Suprapubic skin (tissue), 4 donors: ENCODE measurements at regions not wholly inside any gene's neighbourhood (a gene's known extent, or its start where the extent isn't known, plus 50 kb on each side); places are given as distances from the start of the nearest gene placed in this dataset.

Source experiments
- DNase-seq, 2 donors: peaks; one replicate each; pipeline ENCODE4 v3.0.0-alpha.2; 2019; ENCODE audit warnings: low spot score in 2 of 2
- H3K27ac ChIP-seq: fragments of 200-600 bp; sonication (generic); one replicate; pipeline ENCODE4 v1.5.1; 2019
- H3K27me3 ChIP-seq: fragments of 200-600 bp; sonication (generic); one replicate; pipeline ENCODE4 v1.5.1; 2019
- H3K36me3 ChIP-seq: fragments of 200-600 bp; sonication (generic); one replicate; pipeline ENCODE4 v1.5.1; 2019
- H3K4me1 ChIP-seq: fragments of 200-600 bp; sonication (generic); one replicate; pipeline ENCODE4 v1.5.1; 2019
- H3K4me3 ChIP-seq: fragments of 200-600 bp; sonication (generic); one replicate; pipeline ENCODE4 v1.5.1; 2019; ENCODE audit warnings: mild to moderate bottlenecking
- H3K9me3 ChIP-seq: fragments of 200-600 bp; sonication (generic); one replicate; pipeline ENCODE4 v1.5.1; 2019
- EP300 ChIP-seq: sonication (generic); formaldehyde crosslinking; IDR thresholded peaks from one replicate; pipeline ENCODE4 v1.6.1; 2017; ENCODE audit warnings: antibody characterized with exemption
- POLR2A ChIP-seq, 2 donors: fragments of 450-650 bp; IDR thresholded peaks; one replicate each; pipeline ENCODE4 v1.6.1; 2017; ENCODE audit warnings: antibody characterized with exemption in 2 of 2, mild to moderate bottlenecking in 2 of 2, moderate library complexity in 2 of 2
- POLR2AphosphoS5 ChIP-seq, 3 donors: sonication (generic); formaldehyde crosslinking; IDR thresholded peaks; one replicate each; pipeline ENCODE4 v1.6.1; 2017; ENCODE audit warnings: antibody characterized with exemption in 3 of 3
- WGBS: methylation state at CpG from one replicate; pipeline ENCODE4 v1.1.5; 2018; 5-methylcytosine and 5-hydroxymethylcytosine counted together
- TF ChIP-seq, protein P1 (sequence below), 2 donors: fragments of 200-600 bp in 1 of 2; fragments of 450-650 bp in 1 of 2; sonication (generic) in 1 of 2; IDR thresholded peaks; one replicate each; pipeline ENCODE4 v1.5.1; 2016 to 2019; ENCODE audit warnings: antibody characterized with exemption in 2 of 2, mild to moderate bottlenecking in 1 of 2, moderate library complexity in 1 of 2

DNA sequence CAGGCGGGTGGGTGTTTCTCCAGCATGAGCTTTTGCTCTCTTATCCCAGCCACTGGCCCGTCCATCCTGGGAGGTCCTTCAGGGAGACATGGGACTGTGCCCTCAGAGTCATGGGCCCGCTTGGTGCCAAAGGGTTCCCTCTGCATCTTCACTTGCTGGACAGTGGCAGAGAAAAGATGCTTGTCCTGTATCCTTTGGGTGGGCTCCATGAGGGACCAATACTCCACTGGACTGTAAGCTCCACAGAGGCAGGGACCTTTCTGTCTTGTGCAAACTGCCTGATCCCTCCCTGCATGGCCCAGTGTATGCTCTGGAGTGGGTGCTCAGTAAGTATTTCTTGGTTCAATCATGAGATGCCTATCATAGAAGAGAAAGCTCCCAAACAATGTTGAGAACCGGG, 184.8 kb upstream of the WSCD1 start:
- TF ChIP-seq POLR2A (IDR thresholded peaks at IDR 0.05): no peak
- no peak for TF ChIP-seq POLR2AphosphoS5 (IDR thresholded peaks at IDR 0.05)
- no peak for TF ChIP-seq EP300
- TF ChIP-seq, protein P1, sequence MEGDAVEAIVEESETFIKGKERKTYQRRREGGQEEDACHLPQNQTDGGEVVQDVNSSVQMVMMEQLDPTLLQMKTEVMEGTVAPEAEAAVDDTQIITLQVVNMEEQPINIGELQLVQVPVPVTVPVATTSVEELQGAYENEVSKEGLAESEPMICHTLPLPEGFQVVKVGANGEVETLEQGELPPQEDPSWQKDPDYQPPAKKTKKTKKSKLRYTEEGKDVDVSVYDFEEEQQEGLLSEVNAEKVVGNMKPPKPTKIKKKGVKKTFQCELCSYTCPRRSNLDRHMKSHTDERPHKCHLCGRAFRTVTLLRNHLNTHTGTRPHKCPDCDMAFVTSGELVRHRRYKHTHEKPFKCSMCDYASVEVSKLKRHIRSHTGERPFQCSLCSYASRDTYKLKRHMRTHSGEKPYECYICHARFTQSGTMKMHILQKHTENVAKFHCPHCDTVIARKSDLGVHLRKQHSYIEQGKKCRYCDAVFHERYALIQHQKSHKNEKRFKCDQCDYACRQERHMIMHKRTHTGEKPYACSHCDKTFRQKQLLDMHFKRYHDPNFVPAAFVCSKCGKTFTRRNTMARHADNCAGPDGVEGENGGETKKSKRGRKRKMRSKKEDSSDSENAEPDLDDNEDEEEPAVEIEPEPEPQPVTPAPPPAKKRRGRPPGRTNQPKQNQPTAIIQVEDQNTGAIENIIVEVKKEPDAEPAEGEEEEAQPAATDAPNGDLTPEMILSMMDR (IDR thresholded peaks at IDR 0.05): no peak
- Histone ChIP-seq H3K4me1 (no peaks in the 10 kb centered on the region), H3K27me3 (peaks cover 8% of the 10 kb centered on the region), H3K4me3 (no peak overlapping the region), H3K9me3 (no peaks in the 10 kb centered on the region), H3K27ac (no peak overlapping the region), H3K36me3 (no peaks in the 10 kb centered on the region)
- WGBS: 100% methylated on average over 1 of the region's 4 CpGs
- DNase-seq: peak in 1 of 2 donors; percentile 41

DNA sequence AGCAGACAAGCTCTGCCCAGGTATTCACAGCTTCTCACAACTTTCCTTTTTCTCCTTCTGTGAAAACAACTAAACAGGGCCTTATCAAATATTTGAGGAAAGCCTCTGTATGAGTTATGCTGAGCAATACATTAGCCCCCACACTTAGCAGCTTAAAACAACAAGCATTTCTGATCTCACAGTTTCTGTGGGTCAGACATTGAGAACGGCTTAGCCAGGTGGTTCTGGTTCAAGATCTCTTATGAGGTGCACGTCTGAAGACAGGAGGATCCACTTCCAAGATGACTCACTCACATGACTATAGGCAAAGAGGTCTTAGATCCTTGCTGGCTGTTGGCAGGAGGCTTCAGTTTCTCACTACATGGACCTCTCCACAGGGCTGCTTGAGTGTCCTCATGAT, 181.4 kb upstream of the WSCD1 start:
- Histone ChIP-seq H3K9me3 (no peaks in the 10 kb centered on the region), H3K36me3 (no peaks in the 10 kb centered on the region), H3K4me1 (no peaks in the 10 kb centered on the region), H3K4me3 (no peak overlapping the region), H3K27ac (no peak overlapping the region), H3K27me3 (peaks cover 12% of the 10 kb centered on the region)
- peak in 1 of 2 donors; percentile 24 for DNase-seq
- WGBS: 60% methylated on average over 2 of the region's 2 CpGs
- TF ChIP-seq POLR2A (IDR thresholded peaks at IDR 0.05) (no peak), POLR2AphosphoS5 (IDR thresholded peaks at IDR 0.05) (no peak)
- TF ChIP-seq, protein P1 (IDR thresholded peaks at IDR 0.05): no peak

DNA sequence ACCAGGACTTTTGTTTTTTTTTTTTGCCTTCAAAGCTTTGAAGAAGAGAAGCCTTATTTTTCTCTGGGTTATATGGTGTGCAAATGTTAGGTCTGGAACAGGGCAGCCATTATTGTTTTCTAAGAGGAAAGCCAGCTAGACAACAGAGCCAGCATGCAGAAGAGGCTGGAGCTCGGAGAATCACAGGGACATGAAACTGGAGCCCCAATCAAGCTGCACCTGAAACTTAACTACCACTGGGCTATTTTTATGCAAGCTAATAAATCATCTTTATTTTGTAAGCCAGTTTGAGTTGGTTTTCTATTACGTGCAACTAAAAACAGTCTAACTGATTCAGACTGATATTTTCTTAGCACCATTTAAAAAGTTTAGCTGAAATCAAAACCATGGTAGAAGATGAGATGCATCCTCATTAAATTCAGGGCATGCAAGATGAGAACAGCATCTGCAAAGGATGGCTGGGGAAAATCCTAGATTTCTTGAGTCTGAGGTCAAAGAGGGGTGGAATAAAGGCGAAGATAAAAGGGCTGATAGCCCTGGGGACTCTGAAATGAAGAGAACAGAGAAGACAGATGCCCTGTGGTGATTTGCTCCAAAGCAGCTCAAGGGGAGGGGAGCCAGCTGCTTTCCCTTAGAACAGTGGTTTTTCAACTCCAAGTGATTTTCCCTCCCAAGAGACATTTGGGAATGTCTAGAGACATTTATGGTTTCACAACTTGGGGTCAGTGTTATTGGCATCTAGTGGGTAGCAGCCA, 177.1 kb upstream of the WSCD1 start:
- WGBS: 30% methylated on average over 3 of the region's 3 CpGs

DNA sequence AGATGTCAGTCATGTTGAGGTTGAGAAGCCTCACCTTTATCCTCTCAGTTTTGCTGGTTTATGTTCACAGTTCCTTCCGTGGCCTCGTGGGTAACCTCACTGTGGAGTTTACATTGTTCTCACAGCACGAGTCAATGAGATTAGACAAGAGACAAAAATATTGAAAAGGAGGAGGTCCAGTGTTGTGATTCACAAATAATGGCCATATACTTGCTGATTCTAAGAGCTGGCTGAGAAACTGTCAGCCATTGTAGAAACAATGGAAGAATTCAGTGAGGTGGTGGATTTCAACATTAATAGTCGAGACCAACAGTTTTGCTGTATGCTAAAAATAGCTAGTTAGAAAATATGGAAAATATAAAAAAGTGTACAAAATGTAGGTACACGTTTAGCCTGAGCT, 176.4 kb upstream of the WSCD1 start:
- H3K27me3 ChIP-seq: peaks cover 16% of the 10 kb centered on the region
- WGBS: 57% methylated on average over 5 of the region's 5 CpGs
- TF ChIP-seq POLR2AphosphoS5 (IDR thresholded peaks at IDR 0.05): no peak
- no peak overlapping the region for H3K4me3 ChIP-seq
- no peaks in the 10 kb centered on the region for H3K36me3 ChIP-seq
- DNase-seq: no peak
- H3K4me1 ChIP-seq: no peaks in the 10 kb centered on the region
- no peaks in the 10 kb centered on the region for H3K9me3 ChIP-seq
- no peak overlapping the region for H3K27ac ChIP-seq

More for the DNA sequence above, 177.1 kb upstream of the WSCD1 start:
- Histone ChIP-seq H3K27ac (no peak overlapping the region), H3K4me3 (no peak overlapping the region), H3K4me1 (no peaks in the 10 kb centered on the region), H3K36me3 (no peaks in the 10 kb centered on the region), H3K9me3 (no peaks in the 10 kb centered on the region), H3K27me3 (peaks cover 16% of the 10 kb centered on the region)
- peak in 1 of 2 donors; percentile 6 for DNase-seq
- TF ChIP-seq, protein P1 (IDR thresholded peaks at IDR 0.05): no peak
- no peak for TF ChIP-seq POLR2A (IDR thresholded peaks at IDR 0.05)
- TF ChIP-seq POLR2AphosphoS5 (IDR thresholded peaks at IDR 0.05): no peak
- TF ChIP-seq EP300: no peak

DNA sequence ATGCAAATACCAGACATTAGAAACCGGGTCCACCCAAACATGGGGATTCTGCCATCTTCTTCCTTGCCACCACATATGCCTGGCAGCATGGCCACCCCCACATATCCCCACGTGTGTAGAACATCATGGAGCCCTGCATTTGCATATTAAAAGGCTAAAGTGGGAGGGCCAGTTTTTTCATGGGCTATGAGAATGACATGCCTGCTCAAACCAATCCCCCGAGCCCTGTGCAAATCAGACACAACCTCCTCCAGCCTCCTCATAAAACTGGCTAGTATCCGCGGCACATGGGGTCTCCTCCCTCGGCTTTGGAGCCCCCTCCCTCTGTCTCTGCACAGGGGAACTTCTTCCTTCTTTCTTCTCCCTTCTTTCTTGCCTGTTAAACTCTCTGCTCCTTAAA, 174.9 kb upstream of the WSCD1 start:
- H3K27me3 ChIP-seq: peaks cover 16% of the 10 kb centered on the region
- TF ChIP-seq EP300: no peak
- no peak for TF ChIP-seq POLR2A (IDR thresholded peaks at IDR 0.05)
- TF ChIP-seq, protein P1 (IDR thresholded peaks at IDR 0.05): no peak
- no peak for TF ChIP-seq POLR2AphosphoS5 (IDR thresholded peaks at IDR 0.05)
- no peaks in the 10 kb centered on the region for H3K4me1 ChIP-seq
- no peaks in the 10 kb centered on the region for H3K36me3 ChIP-seq
- WGBS: 68% methylated on average over 6 of the region's 6 CpGs
- H3K4me3 ChIP-seq: no peak overlapping the region
- H3K27ac ChIP-seq: no peak overlapping the region
- no peaks in the 10 kb centered on the region for H3K9me3 ChIP-seq
- peak in 1 of 2 donors; percentile 35 for DNase-seq
